Upper lobe of left lung (tissue), 4 donors: ENCODE measurements at regions not wholly inside any gene's neighbourhood (a gene's known extent, or its start where the extent isn't known, plus 50 kb on each side); places are given as distances from the start of the nearest gene placed in this dataset.

Experiments used
- CTCF ChIP-seq, 6 experiments: fragments of 450-650 bp in 4 of 6; fragments of 200-600 bp in 2 of 6; sonication (generic) in 2 of 6; IDR thresholded peaks; one replicate each; pipeline ENCODE4 v1.5.1; 2016 to 2019; ENCODE audit warnings: antibody characterized with exemption in 6 of 6
- EP300 ChIP-seq, 4 donors: sonication (generic); formaldehyde crosslinking; IDR thresholded peaks; one replicate each; pipeline ENCODE4 v1.5.1; 2017; ENCODE audit warnings: antibody characterized with exemption in 4 of 4, control low read depth in 2 of 4
- POLR2A ChIP-seq, 4 donors: fragments of 450-650 bp; IDR thresholded peaks; one replicate each; pipeline ENCODE4 v1.5.1; 2016 to 2017; ENCODE audit warnings: antibody characterized with exemption in 4 of 4, mild to moderate bottlenecking in 2 of 4
- POLR2AphosphoS5 ChIP-seq, 2 donors: sonication (generic); formaldehyde crosslinking; IDR thresholded peaks; one replicate each; pipeline ENCODE4 v1.5.1; 2017; ENCODE audit warnings: antibody characterized with exemption in 2 of 2

- TF ChIP-seq POLR2AphosphoS5 (IDR thresholded peaks at IDR 0.05) (no peak), POLR2A (IDR thresholded peaks at IDR 0.05) (no peak), CTCF (IDR thresholded peaks at IDR 0.05) (no peak), EP300 (IDR thresholded peaks at IDR 0.05) (no peak)
These were observed 67.9 kb upstream of the CHL1 start for GRCh38 chr3:128515-129172.
